Retinal pigment epithelial cell (primary cell): ENCODE measurements at regions not wholly inside any gene's neighbourhood (a gene's known extent, or its start where the extent isn't known, plus 50 kb on each side); places are given as distances from the start of the nearest gene placed in this dataset.

Source experiments
- DNase-seq: peaks from one replicate; pipeline ENCODE4 v3.0.0-alpha.2; 2010; ENCODE audit warnings: low read depth
- H3K4me3 ChIP-seq: 2 replicates; pipeline ENCODE4 v1.5.1; 2011; ENCODE audit warnings: mild to moderate bottlenecking, low read length, control low read depth, moderate library complexity
- TF ChIP-seq, protein P1 (sequence below): conservative IDR thresholded peaks from 2 replicates; pipeline ENCODE4 v1.5.1; 2011; ENCODE audit warnings: low read depth, low read length, control low read depth, inconsistent platforms

DNA sequence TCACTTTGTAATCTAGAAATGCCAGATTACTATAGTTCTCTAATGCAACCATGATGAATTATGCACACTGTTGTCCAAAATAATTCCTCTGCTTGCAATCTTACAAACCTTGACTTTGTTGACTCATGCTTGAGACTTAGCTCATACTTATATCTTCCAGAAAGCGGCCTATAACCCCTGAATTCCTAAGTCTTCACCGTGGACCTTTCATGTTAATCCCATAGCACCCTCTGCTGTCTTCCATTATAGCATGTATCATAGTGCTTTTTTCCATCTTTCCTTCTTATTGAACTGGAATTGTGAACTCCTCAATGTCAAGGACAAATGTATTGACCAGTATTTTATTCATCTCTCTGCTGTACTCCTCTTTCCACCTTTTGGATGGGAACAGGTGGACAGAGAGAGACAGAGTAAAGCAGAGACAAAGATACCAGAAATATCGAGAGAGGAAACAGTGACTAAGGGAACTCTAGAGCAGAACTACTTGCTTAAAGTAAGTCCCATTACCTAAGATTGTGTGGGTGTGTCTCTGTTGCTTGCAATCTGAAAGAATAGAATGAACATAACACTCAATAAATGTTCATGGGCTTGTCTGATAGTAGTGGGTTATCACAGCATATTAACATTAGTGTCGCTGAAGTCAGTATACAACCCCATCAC lies 110.0 kb downstream of the LURAP1L start:
- DNase-seq, result no peak
- H3K4me3 ChIP-seq, result no peak overlapping the region
- TF ChIP-seq, protein P1, sequence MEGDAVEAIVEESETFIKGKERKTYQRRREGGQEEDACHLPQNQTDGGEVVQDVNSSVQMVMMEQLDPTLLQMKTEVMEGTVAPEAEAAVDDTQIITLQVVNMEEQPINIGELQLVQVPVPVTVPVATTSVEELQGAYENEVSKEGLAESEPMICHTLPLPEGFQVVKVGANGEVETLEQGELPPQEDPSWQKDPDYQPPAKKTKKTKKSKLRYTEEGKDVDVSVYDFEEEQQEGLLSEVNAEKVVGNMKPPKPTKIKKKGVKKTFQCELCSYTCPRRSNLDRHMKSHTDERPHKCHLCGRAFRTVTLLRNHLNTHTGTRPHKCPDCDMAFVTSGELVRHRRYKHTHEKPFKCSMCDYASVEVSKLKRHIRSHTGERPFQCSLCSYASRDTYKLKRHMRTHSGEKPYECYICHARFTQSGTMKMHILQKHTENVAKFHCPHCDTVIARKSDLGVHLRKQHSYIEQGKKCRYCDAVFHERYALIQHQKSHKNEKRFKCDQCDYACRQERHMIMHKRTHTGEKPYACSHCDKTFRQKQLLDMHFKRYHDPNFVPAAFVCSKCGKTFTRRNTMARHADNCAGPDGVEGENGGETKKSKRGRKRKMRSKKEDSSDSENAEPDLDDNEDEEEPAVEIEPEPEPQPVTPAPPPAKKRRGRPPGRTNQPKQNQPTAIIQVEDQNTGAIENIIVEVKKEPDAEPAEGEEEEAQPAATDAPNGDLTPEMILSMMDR, result peak; percentile 47

DNA sequence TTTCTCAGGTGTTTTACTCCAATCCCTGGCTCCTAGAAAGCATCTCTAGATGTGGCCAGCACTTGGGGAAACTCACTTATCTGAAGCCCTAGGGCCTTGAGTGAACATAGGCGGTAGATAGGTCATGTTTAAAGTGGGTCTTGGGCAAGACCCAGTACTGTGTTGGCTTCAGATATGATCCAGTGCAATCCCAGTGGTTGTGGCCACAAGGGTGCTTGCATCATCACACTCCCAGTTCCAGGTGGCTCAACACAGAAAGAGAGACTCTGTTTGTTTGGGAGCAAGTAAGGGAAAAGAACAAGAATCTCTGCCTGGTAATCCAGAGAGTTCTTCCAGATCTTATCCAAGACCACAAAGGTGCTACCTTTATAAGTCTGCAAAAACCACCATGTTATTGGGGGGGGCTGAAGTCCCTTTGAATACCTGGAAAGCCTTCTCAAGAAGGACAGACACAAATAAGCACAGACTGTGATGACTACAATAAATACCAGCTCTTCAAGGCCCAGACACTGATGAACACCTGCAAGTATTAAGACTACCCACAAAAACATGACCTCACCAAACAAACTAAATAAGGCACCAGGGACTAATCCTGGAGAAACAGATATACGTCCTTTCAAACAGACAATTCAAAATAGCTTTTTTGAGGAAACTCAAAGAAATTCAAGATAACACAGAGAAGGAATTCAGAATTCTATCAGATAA lies 114.7 kb downstream of the LURAP1L start:
- DNase-seq, result no peak
- TF ChIP-seq, protein P1, result no peak
- H3K4me3 ChIP-seq, result no peak overlapping the region

DNA sequence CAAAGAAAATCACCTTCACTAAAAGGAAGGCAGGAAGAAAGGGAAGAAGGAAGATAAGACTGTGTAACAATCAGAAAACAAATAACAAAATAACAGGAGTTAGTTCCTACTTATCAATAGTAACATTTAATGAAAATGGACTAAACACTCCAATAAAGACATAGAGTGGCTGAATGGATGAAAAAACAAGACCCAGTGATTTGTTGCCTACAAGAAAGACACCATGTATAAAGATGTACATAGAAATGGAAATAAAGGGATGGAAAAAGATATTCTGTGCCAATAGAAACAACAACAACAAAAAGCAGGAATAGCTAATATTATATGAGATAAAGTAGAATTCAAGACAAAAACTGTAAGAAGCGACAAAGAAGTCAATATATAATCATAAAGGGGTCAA lies 116.8 kb downstream of the LURAP1L start:
- TF ChIP-seq, protein P1, result no peak
- no peak for DNase-seq
- no peak overlapping the region for H3K4me3 ChIP-seq

DNA sequence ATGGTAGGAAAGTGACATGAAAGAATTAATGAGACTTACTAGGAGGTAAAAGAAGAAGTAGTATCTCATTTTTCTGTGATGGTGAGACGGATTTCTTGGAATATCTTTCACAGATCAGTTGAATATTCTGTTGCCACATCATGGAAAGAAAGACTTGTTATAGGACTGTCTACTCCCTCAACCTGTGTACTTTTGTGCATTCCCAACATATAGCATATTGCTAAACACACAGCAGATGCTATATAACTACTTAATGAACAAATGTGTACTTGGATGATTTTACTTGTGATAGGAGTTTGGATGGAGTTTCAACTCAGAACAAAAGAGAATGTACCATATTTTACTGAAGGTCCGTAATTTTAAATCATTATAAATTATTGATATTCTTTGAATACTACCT lies 128.5 kb downstream of the LURAP1L start:
- no peak overlapping the region for H3K4me3 ChIP-seq
- TF ChIP-seq, protein P1, result no peak
- no peak for DNase-seq

DNA sequence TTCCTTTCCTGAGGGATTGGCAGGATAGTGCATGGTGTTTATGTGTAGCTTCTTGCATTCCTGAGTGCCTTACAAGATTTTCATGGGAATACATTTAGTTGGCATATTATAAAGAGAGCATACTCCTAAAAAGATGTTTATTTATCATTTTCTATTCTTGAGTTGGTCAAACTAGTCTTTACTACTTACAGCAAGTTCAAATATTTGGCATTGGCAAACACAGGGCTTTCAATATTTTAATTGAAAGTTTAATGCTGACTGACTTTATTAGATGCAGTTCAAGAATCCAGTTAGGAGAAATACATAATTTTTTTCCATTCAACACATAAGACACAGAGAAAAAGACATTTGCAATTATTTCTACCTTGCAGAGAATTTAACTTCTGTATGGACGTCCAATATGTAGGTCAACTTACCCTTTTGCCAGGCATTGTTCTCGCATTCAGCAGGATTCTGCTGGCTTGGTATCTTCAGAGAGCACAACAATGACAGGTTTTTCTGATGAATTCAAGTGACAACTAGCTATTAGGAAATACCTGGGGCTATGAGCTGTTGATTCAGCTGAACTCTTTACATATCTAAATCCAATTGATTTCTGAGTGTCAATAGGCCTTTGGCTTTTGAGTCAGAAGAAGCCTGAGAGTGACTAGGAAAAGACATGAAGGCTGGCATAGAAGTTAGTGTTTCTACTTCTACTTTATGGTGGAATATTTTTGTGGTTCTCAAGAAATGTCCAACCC lies 129.6 kb downstream of the LURAP1L start:
- H3K4me3 ChIP-seq, result no peak overlapping the region
- no peak for DNase-seq
- TF ChIP-seq, protein P1, result no peak

DNA sequence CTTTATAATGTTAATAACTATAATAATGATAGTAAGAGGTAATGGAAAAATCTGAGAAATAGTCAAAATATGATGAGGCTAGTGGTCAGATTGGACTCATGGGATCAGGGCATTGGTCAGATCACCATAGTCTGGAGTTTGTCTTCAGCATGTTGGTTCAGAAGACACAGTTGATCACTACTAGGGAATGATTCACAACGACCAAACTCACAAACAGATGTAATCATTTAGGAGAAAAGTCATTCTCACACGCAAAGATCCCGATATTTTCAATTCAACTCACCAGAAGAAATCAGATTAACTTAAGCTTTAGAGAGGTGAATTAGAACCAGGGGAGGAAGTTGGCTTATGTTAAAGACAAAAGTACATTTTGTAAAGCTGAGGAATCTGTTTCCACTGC lies 131.8 kb downstream of the LURAP1L start:
- TF ChIP-seq, protein P1, result no peak
- DNase-seq, result no peak
- no peak overlapping the region for H3K4me3 ChIP-seq
